ENCODE measurements at regions not wholly inside any gene's neighbourhood (a gene's known extent, or its start where the extent isn't known, plus 50 kb on each side); places are given as distances from the start of the nearest gene placed in this dataset.
A peak's percentile ranks its signal among the peaks of the same experiment; 100 is the strongest.

DNA sequence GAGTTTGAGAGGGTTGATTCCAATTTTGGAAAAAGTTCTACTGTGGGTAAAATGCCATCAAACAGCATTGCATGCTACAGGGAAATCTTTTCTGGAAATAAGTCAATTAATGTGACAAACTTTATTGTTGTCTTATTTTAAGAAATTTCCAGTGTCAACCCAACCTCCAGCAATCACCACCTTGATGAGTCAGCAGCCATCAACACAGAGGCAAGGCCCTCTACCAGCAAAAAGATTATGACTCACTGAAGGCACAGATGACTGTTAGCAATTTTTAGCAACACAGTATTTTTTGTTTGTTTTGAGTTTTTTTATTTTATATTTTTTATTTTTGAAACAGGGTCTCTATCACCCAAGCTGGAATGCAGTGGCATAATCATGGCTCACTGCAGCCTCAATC is 165.4 kb upstream of the C1QTNF7 start:
- peak in 1 of 3 donors; percentile 59 for DNase-seq
- Histone ChIP-seq H3K27ac (ENCODE audit: low read depth in 1 of 2, low read length in 2 of 2) (no peak overlapping the region), H2AFZ (ENCODE audit: insufficient read depth, low read depth, low read length, poor library complexity, severe bottlenecking) (no peak overlapping the region), H3K36me3 (replicated peaks in 1 of 2; ENCODE audit: control insufficient read depth in 1 of 2, insufficient read depth in 2 of 2, low read length in 2 of 2) (no peaks in the 10 kb centered on the region), H3K4me2 (replicated peaks; ENCODE audit: extremely low read depth, low read length, poor library complexity, severe bottlenecking) (no peak overlapping the region), H3K9me3 (replicated peaks in 1 of 2; ENCODE audit: control insufficient read depth in 1 of 2, insufficient read depth in 1 of 2, low read length in 2 of 2) (peaks cover 0 to 8% of the 10 kb centered on the region in 2 donors), H4K20me1 (ENCODE audit: insufficient read depth, low read length) (no peaks in the 10 kb centered on the region), H3K27me3 (ENCODE audit: control insufficient read depth in 2 of 2, insufficient read depth in 2 of 2, low read length in 2 of 2) (no peaks in the 10 kb centered on the region), H3K79me2 (ENCODE audit: insufficient read depth, low read length) (no peaks in the 10 kb centered on the region), H3K4me3 (replicated peaks in 1 of 3; ENCODE audit: low read depth in 2 of 3, low read length in 3 of 3) (no peak overlapping the region), H3K4me1 (ENCODE audit: control insufficient read depth in 1 of 2, insufficient read depth in 2 of 2, low read length in 2 of 2) (no peaks in the 10 kb centered on the region), H3K9ac (ENCODE audit: insufficient read depth, low read length, poor library complexity, severe bottlenecking) (no peak overlapping the region)
- peaks cover 0 to 7% of the 10 kb centered on the region in 2 donors for H3K36me3 Mint-ChIP-seq
- peaks cover 6 to 20% (median 9%) of the 10 kb centered on the region in 7 donors for H3K9me3 Mint-ChIP-seq
- H3K27me3 Mint-ChIP-seq (ENCODE audit: low read depth in 3 of 3): no peaks in the 10 kb centered on the region
- intact Hi-C loops (cut with micrococcal nuclease): no loop called here
- TF ChIP-seq, protein P1, sequence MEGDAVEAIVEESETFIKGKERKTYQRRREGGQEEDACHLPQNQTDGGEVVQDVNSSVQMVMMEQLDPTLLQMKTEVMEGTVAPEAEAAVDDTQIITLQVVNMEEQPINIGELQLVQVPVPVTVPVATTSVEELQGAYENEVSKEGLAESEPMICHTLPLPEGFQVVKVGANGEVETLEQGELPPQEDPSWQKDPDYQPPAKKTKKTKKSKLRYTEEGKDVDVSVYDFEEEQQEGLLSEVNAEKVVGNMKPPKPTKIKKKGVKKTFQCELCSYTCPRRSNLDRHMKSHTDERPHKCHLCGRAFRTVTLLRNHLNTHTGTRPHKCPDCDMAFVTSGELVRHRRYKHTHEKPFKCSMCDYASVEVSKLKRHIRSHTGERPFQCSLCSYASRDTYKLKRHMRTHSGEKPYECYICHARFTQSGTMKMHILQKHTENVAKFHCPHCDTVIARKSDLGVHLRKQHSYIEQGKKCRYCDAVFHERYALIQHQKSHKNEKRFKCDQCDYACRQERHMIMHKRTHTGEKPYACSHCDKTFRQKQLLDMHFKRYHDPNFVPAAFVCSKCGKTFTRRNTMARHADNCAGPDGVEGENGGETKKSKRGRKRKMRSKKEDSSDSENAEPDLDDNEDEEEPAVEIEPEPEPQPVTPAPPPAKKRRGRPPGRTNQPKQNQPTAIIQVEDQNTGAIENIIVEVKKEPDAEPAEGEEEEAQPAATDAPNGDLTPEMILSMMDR (IDR thresholded peaks at IDR 0.05): no peak
- H3K27ac Mint-ChIP-seq: no peak overlapping the region
- H3K4me3 Mint-ChIP-seq: no peak overlapping the region
- no peaks in the 10 kb centered on the region for H3K4me1 Mint-ChIP-seq

DNA sequence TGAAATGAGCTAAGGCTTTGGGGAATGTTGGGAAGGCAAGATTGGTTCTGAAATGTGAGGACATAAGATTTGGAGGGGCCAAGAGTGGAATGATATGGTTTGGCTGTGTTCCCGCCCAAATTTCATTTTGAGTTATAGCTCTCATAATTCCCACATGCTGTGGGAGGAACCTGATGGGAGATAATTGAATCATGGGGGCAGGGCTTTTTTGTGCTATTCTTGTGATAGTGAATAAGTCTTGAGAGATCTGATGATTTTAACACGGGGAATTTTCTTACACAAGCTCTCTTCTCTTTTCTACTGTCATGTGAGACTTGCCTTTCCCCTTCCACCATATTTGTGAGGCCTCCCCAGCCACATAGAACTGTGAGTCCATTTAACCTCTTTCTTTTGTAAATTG is 157.6 kb upstream of the C1QTNF7 start:
- H4K20me1 ChIP-seq (ENCODE audit: insufficient read depth, low read length): no peaks in the 10 kb centered on the region
- TF ChIP-seq, protein P1 (IDR thresholded peaks at IDR 0.05): no peak
- intact Hi-C loops (cut with micrococcal nuclease): no loop called here
- H3K36me3 ChIP-seq (replicated peaks in 1 of 2; ENCODE audit: control insufficient read depth in 1 of 2, insufficient read depth in 2 of 2, low read length in 2 of 2): no peaks in the 10 kb centered on the region
- Mint-ChIP-seq H3K36me3 (peaks cover 0 to 3% of the 10 kb centered on the region in 2 donors), H3K4me3 (no peak overlapping the region), H3K27ac (peak overlapping the region in 1 of 7 donors; percentile 46), H3K27me3 (ENCODE audit: low read depth in 3 of 3) (peaks cover 0 to 1% (median 0%) of the 10 kb centered on the region in 3 donors), H3K9me3 (peaks cover 22 to 57% (median 29%) of the 10 kb centered on the region in 7 donors), H3K4me1 (no peaks in the 10 kb centered on the region)
- H2AFZ ChIP-seq (ENCODE audit: insufficient read depth, low read depth, low read length, poor library complexity, severe bottlenecking): no peak overlapping the region
- H3K9ac ChIP-seq (ENCODE audit: insufficient read depth, low read length, poor library complexity, severe bottlenecking): no peak overlapping the region
- no peaks in the 10 kb centered on the region for H3K79me2 ChIP-seq (ENCODE audit: insufficient read depth, low read length)
- H3K4me1 ChIP-seq (ENCODE audit: control insufficient read depth in 1 of 2, insufficient read depth in 2 of 2, low read length in 2 of 2): no peaks in the 10 kb centered on the region
- no peaks in the 10 kb centered on the region for H3K27me3 ChIP-seq (ENCODE audit: control insufficient read depth in 2 of 2, insufficient read depth in 2 of 2, low read length in 2 of 2)
- H3K4me3 ChIP-seq (replicated peaks in 1 of 3; ENCODE audit: low read depth in 2 of 3, low read length in 3 of 3): no peak overlapping the region
- H3K27ac ChIP-seq (ENCODE audit: low read depth in 1 of 2, low read length in 2 of 2): no peak overlapping the region
- H3K9me3 ChIP-seq (replicated peaks in 1 of 2; ENCODE audit: control insufficient read depth in 1 of 2, insufficient read depth in 1 of 2, low read length in 2 of 2): peaks cover 15 to 18% of the 10 kb centered on the region in 2 donors
- H3K4me2 ChIP-seq (replicated peaks; ENCODE audit: extremely low read depth, low read length, poor library complexity, severe bottlenecking): no peak overlapping the region
- 100% methylated on average over 1 of the region's 2 CpGs for WGBS (ENCODE audit: insufficient coverage)
- DNase-seq: peak in 1 of 3 donors; percentile 19

All from CD14-positive monocyte (primary cell).